ENCODE measurements at regions not wholly inside any gene's neighbourhood (a gene's known extent, or its start where the extent isn't known, plus 50 kb on each side); places are given as distances from the start of the nearest gene placed in this dataset.
"Not testable (repeated sequence)": the region's sequence is repeated elsewhere in the genome, so short reads cannot be mapped to it uniquely, and the experiment has no call there.

DNA sequence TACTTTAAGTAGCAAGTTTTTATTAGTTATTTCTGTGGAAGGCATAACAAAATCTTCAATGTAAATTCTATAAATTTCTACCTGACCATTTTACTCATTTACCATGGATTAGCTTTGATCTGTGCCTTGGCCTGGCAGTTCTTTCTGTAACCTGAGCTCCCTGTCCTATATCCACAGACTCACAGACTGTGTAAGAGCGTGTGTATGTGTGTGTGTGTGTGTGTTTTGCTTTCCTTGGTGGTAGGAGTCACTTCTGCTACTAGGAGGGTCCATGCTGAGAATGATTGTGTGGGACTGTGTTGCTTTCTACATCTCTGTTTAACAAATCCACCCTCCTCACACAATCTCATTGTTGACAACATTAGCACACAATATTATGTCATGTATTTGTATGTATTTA lies 221.2 kb upstream of the PELI2 start:
- no peak for DNase-seq (ENCODE audit: low spot score)

DNA sequence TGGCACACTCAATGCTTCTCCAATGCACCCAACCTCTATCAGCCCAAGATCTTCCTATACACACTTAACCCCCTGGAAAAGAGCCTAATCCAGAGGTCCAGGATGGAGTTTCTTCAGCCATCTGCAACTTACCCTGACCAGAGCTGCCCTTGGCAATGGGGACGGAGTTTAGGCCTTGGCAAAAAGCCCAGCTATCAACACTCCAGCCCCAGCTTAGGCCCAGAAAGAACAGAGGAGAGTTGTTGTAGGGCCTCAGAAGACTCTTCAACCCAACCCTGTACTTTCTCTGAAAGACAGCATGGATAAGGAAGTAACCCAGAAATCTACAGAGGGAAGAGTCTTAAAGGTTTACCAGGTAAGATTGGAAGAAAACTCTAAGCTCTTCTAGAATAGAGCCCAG lies 219.3 kb upstream of the PELI2 start:
- no peak for DNase-seq (ENCODE audit: low spot score)

DNA sequence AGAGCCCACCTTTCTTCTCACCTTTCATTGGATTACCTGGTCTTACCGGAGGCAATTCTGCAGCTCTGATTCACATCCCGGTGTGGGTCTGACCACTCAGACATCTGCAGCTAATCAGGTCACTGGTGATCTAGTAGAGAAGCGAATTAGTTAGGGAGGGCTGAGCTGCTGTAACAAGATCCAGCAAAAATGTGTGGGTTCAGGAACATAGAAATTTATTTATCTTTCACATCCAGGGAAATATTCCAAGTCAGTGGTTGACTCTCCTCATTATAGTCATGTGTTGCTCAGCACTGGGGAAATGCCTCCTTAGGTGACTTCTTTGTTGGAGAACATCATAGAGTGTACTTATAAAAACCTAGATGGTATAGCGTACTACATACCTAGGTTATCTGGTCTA lies 218.7 kb upstream of the PELI2 start:
- DNase-seq (ENCODE audit: low spot score), result no peak

DNA sequence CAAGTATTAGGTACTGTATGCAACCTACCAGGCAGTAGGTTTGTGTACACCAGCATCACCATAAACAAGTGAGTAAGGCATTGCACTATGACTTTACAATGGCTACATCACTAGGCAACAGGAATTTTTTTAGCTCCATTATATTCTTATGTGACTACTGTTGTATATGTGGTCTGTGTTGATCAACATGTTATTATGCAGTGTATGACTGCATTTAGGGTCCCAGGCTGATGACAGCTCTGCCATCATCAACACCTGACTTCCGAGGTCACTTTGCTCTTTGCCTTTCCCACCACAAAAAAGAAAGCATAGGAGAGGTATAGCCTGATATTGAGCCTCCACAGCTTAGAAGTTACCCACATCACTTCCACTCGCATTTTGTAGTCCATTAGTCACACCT lies 217.5 kb upstream of the PELI2 start:
- DNase-seq (ENCODE audit: low spot score), result no peak

DNA sequence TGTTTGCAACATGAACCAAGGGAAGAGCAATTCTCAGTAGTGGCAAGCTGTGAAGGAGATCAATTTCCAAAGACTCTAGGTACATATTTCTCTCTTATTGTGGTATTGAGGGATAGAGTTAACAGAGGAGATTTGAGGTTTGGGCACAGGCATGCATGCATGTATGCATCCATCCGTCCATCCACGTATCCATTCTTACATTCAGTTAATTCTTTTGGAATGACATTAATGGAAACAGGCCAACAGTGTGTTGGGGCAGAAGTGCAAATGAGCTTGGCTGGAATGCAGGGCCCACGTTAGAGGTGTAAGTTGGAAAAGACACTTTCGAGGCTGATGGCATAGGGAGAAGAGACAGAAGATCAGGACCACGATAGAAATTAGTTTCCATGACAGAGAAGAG lies 216.9 kb upstream of the PELI2 start:
- no peak for DNase-seq (ENCODE audit: low spot score)

DNA sequence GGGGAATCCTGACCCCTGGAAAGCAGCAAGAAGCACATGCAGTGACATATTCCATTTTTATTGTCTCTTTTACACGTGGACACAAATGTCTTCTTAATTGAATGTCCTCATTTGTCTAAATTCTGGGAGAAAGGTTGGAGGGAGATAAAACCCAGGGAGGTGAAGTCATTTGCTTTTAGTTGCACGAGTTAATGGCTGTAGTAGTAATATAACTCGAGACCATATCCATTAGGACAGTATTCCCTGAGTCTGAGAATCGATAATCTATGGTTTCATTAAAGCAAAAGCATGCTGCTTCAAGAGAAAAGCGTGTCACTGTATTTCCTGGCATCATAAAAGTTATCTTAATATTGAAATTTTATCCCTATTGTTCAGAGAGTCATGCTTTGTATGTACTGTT lies 216.0 kb upstream of the PELI2 start:
- DNase-seq (ENCODE audit: low spot score), result no peak

DNA sequence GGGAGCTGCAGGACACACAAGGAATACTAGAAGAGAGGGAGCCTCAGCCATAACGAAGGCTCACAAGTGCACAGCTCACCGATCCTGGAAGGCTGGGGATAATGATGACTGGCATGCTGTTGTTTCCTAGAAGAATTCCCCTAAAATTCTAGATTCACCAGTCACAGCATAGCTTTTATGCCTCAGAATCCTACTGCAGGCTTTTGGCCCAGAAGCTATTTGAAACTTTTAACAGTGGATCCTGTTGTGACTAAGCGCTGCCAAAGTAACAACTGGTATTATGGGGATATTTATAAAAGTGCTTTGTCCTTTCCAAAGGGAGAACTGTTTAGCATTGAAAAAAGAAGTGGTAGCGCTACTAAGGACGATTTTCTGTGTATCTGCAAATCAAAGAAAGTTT lies 214.1 kb upstream of the PELI2 start:
- no peak for DNase-seq (ENCODE audit: low spot score)

DNA sequence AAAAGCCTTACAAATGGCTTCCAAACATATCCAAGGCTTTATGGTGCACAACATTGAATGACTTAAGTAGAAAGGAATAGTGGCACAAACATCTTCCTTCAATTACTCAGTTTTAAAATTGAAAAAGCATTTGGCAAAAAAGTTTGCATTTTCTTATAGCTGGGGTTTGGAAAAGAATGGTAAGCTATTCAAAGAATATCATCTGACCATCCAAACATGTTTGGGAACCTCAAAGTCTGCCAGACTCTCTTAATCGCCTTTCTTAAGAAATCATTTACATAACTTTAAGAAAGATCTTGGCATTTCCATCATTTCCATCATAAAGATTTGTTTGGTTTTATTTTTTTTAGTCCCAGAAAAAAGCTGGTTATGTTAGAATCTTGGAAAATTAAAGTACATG lies 210.1 kb upstream of the PELI2 start:
- DNase-seq (ENCODE audit: low spot score), result no peak

DNA sequence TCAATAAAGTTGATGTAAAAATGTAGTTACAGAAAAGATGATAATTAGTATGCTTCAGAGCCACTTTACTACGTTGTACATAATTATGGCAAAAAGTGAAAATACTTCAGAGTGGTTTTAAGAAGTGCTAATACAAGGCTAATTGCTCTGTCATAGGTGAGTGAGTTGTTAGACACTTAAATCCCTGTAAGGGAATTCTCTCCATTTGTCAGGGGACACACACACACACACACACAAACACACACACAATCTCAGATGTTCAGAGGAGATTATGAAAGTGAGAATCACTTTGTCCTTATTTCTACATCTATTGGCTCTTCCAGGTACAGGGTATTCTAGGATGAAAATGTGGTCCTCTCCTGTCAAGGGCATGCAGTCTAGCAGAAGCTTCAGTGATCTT lies 208.3 kb upstream of the PELI2 start:
- DNase-seq (ENCODE audit: low spot score), result no peak

DNA sequence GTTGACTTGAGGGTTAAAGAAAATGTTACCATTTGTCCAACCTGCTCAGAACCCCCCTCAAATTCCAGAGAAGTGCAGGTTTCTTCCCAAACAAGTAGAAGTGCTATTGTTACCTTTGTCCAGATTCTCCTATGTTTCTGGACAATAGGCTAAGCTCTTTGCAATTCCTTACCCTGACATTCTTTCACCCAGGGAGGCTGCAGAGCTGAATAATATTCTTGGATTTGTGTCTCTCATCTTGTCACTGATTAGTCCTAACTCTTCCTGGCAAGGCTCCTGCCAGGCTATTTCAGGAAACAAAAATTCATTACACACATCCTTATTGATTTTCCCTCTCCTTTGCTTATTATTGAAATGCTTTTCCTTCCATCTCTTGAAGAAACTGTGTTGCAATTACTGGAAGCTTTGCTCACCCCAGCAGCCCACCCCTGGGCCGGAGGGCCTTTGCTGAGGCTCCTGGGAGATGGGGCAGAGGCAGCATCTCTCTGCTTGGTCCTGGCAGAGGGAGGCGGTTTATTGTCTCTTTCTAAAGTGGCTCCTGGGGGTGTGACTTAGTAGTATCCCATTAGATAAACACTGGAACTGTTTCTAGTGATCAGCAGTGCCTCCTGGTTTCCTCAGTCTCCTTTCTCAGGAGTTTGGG lies 207.5 kb upstream of the PELI2 start:
- no peak for DNase-seq (ENCODE audit: low spot score)

DNA sequence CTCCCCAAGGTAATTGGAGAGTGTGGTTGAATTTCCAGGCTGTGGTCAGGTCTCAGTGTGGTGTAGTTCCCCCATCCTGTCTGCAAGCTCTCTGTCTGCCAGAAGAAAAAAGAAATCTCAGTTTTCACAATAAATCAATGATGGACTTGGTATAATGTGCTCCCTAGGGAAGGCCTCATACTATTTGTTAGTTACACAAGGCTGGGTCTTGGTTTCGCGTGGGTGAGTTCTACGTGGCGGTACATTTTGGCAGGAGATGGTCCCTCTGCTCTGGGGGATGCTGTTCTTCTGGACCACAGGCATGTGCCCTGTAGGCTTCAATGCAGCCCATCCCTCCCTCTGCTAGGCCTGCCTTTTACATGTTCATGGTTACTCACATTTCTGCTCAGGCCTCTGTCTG lies 206.4 kb upstream of the PELI2 start:
- no peak for DNase-seq (ENCODE audit: low spot score)

DNA sequence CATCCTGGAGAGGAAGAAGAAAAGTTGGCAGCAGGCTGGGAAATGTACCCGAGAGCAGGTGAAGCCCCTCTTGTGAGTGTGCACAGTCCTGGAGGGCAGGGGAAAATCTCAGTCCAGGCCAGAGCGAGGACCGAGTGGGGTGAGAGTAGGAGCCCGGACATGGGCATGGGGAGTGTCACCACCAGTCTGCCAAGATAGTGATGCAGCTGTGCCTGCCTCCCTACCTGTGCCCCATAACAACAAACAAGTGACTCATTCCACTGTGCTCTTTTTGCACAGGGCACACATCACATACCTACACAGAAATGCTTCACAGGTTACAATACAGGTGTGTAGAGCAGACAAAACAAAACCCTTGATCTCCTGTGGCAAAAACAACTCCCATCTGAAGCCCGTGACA lies 205.9 kb upstream of the PELI2 start:
- DNase-seq (ENCODE audit: low spot score), result no peak

DNA sequence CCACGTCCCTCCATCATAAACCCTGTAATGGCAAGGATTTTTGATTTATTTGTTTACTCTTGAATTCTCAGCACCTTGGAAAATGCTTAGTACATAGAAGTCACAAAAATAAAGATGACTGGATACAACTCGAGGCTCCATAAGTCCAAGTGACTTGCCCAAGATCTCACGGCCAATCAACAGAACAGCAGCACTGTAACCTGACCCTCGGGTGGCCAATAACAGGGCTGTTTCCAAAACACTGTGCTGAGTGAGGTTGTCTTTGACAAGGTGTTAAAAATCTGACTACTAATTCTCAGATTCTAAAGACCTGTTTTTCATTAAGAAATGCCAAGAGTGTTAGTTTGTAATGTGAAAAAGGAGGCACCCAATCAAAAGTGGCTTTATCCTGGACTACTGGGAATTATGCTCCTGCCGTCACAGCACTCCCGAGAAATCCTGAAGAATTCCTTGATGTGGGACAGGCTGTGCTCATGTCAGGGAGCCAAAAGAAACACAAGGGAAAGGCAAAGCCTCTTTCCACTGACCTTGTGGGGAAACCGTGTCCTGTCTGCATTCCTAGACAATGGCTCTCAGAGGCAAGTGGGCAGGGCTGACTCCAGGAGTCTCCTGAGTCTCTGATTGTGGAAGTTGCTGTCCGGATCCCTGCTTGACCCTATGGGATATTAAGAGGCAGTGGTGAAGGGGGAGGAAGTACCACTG lies 204.7 kb upstream of the PELI2 start:
- no peak for DNase-seq (ENCODE audit: low spot score)

DNA sequence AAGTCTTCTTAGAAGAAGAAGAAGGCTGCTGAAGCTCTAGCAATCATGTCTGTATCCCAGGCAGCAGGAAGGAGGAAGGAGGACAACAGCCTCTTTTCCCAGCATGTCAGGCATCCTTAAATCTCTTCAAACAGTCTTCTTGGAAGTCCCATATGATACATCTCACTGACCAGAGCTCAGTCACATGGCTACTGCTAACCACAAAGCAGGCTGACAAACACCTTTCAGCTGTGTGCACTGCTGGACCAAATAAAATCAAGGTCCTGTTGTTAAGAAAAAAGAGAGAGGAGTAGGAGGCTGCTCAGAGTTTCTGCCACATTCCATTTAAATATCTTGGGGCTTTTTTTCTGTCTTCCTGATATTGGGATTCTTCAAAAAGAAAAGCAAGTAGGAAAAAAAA lies 203.4 kb upstream of the PELI2 start:
- DNase-seq (ENCODE audit: low spot score), result no peak

DNA sequence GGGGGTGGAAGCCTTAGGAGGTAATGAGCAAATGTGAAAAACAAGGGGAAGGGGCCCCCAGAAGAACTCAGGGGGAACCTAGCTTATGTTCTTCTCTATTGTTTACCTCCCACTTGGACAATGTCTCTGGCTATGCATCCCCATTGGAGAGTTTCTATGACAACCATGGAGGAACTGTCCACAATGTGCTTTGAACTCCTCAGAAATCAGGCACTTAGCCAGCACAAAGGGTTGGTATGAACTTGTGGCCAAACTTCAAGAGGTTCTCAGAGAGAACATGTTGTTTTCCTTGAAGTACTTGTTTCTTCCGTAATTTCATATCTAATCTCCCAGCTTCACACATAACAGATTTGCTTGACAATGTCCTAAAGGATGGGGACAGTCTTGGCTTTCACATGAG lies 202.8 kb upstream of the PELI2 start:
- no peak for DNase-seq (ENCODE audit: low spot score)

DNA sequence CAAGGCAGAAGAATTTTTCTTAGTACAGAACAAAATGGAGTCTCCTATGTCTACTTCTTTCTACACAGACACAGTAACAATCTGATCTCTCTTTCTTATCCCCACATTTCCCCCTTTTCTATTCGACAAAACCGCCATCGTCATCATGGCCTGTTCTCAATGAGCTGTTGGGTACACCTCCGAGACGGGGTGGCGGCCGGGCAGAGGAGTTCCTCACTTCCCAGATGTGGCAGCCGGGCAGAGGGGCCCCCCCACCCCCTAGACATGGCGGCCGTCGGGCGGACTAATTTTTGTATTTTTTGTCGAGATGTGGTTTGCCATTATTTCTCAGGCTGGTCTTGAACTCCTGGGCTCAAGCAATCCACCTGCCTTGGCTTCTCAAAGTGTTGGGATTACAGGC lies 198.4 kb upstream of the PELI2 start:
- not testable (repeated sequence) for DNase-seq (ENCODE audit: low spot score)

DNA sequence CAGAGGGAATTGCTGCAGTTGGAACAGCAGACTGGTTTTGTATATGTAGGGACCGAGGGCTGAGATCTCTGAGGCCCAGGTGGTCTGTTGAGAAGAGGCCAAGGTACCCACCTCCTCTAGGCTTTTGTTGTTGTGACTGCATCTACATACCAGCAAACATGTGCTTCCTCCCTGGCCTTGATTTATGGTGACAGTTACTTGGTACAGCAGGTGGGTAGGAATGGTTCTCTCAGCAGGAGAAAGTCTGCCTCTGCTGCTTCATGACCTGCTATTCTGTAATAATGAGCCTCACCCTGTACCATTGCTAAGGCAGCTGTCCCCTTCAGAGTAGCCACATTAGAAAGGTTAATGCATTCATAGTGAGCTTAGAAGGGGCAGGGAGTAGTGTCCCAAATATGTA lies 196.7 kb upstream of the PELI2 start:
- DNase-seq (ENCODE audit: low spot score), result no peak

DNA sequence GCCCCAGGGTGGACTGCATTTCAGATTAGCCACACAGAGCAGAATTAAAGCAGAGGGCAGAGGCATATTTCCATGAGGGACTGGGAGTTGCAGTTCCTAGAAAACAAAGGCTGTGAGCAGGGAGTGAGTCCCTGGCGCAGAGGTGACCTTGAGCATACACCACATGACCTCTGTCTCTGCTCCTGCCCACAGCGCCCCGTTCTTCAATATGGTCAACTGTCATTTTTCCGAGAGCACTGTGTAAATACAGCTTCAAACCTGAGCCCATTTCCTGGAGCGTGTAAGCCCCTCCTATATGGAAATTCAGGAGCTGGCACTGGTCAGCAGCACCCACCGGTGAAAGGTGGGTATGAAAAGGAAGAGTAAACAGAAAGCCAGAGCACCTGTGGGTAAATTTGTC lies 192.2 kb upstream of the PELI2 start:
- DNase-seq (ENCODE audit: low spot score), result no peak

DNA sequence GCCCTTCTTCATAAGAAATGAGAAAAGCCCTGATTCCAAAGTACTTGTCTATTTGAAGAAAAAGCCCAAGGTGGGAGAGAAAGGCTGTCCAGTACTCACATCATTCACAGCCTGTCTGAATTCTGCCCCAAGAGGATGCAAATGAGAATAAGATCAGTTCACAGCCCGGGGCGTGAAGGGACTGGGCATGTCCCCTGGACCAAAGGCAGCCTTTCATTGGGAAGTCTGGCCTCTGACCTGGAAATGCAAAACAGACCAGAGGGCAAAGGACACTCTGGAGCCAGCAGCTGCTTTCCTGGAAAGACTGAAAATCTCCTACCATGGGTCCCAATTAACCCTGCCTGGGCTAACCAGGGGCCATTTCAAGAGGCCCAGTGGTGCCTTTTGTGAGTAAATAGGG lies 191.2 kb upstream of the PELI2 start:
- no peak for DNase-seq (ENCODE audit: low spot score)

DNA sequence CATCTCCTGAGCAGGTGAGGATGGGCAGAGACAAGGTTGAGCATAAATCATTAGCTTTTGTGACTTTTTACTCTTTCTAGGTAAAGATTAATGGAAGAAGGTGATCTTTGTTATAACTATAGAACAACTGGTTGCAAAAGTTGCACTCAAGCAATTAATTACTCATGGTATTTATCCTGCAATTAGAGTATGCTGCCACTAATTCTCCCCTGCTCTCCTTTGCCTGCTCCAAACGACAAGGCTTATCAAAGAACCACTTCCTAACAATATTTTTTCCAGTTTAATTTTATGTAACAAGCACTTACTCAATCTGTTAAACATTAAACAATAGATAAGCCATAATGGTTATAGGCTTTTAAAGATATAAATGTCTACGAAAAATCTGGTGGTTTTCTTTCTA lies 189.9 kb upstream of the PELI2 start:
- no peak for DNase-seq (ENCODE audit: low spot score)

DNA sequence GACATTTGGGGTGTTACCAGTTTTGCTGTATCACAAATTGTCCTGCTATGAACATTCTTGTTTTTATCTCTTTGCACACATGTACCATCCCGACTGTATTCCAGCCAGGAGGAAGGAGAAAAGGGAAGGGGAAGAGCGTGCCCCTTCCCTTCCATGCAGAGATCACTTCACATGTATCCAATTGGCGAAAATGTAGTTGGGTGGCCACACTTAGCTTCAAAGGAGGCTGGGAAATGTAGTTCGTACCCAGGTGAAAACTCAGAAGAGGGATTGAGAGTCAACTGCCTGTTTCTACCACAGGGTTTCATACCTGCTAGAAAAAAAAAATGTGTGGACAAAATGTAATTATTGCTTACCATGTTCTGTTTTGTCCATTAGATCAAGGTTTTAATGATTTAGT lies 189.1 kb upstream of the PELI2 start:
- DNase-seq (ENCODE audit: low spot score), result no peak

DNA sequence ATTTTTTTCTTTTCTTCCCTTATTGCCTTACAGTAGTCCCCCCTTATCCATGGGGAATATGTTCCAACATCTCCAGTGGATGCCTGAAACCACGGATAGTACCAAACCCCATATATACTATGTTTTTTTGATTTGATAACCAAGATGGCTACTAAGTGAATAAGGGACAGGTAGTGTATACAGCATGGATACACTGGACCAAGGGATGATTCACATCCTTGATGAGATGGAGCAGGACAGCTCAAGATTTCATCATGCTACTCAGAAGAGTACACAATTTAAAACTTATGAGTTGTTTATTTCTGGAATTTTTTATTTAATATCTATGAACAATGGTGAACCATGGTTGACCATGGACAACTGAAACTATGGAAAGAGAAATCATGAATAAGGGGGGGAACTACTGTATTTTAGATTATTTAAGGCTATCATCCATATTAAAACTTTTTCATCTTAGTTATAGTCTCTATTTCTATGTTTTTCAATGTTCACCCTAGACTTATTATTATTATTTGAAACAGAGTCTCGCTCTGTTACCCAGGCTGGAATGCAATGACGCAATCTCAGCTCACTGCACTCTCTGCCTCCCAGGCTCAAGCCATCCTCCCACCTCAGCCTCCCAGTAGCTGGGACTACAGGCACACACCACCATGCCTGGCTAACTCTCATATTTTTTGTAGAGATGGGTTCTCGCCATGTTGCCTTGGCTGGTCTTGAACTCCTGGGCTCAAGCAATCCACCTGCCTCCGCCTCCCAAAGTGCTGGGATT lies 188.0 kb upstream of the PELI2 start:
- DNase-seq (ENCODE audit: low spot score), result no peak

DNA sequence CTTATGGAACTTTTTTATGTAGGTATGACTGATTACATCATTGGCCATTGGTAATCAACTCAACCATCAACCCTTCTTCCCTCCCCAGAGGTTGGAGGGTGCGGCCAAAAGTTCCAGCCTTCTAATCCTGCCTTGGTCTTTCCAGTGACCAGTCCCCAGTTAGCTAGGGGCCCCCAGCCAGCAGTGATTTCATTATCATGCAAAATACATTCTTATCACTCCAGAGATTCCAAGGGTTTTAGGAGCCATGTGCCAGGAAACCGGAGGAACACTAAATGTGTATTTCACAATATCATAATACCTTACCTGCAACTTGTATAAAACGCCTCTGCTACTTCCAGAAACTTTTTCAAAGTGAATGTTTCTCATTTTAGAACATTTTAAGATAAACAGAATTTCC lies 181.5 kb upstream of the PELI2 start:
- no peak for DNase-seq (ENCODE audit: low spot score)

Data from CD4-positive, alpha-beta T cell treated with Interleukin-15 for 4 hours (primary cell).